SK-N-MC (cell line): ENCODE measurements at regions not wholly inside any gene's neighbourhood (a gene's known extent, or its start where the extent isn't known, plus 50 kb on each side); places are given as distances from the start of the nearest gene placed in this dataset.

ENCODE experiments used
- EZH2 ChIP-seq: fragments of 200-600 bp; sonication (generic); IDR thresholded peaks from one replicate; pipeline ENCODE4 v1.6.1; 2017; ENCODE audit warnings: antibody characterized with exemption
- FOXP2 ChIP-seq: optimal IDR thresholded peaks from 2 replicates; pipeline ENCODE3; 2011; ENCODE audit warnings: mild to moderate bottlenecking, moderate library complexity; ENCODE audit not compliant: insufficient read depth; ENCODE audit errors: extremely low read length, control extremely low read depth
- POLR2AphosphoS5 ChIP-seq: IDR thresholded peaks from 2 replicates; pipeline ENCODE4 v1.6.1; 2012; ENCODE audit warnings: mild to moderate bottlenecking, low read depth, low read length, borderline replicate concordance

- TF ChIP-seq POLR2AphosphoS5 = no peak
- TF ChIP-seq EZH2 = no peak
- no peak for TF ChIP-seq FOXP2
Measured at GRCh38 chr9:79395755-79396154, 176.0 kb upstream of the TLE4 start.
